ENCODE measurements at regions not wholly inside any gene's neighbourhood (a gene's known extent, or its start where the extent isn't known, plus 50 kb on each side); places are given as distances from the start of the nearest gene placed in this dataset.

DNA sequence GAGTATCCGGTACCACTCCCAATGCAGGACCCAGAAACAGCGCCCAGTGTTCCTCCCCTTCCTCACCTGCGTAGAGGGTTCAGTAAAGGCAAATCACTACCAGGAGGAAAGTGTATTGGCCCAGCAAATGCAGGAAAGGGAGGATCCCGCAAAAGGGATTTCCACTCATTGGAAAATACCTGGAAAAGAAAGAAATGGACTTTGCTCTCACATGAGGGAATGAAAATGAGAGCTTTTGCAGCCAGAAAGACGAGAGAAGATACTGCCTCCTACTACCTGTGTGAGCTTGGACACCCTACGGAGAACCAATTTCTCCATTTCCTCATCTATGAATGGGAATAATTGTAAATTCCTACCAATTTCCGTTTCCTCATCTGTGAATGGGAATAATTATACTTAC, 184.1 kb upstream of the PPARGC1A start:
- no peak overlapping the region for H3K9ac ChIP-seq (replicated peaks in 1 of 4; ENCODE audit: extremely low read depth in 1 of 4, low read depth in 3 of 4, low read length in 3 of 4)
- H2AFZ ChIP-seq (ENCODE audit: low read length), result no peak overlapping the region
- H3K79me1 ChIP-seq (ENCODE audit: low read depth, low read length), result no peaks in the 10 kb centered on the region
- H2BK120ac ChIP-seq (replicated peaks; ENCODE audit: low read depth, low read length), result no peak overlapping the region
- no peak for TF ChIP-seq JUND (IDR thresholded peaks at IDR 0.05; ENCODE audit: low read length)
- TF ChIP-seq KDM1A (IDR thresholded peaks at IDR 0.05; ENCODE audit: borderline replicate concordance, low read length), result no peak
- TF ChIP-seq, protein P1, sequence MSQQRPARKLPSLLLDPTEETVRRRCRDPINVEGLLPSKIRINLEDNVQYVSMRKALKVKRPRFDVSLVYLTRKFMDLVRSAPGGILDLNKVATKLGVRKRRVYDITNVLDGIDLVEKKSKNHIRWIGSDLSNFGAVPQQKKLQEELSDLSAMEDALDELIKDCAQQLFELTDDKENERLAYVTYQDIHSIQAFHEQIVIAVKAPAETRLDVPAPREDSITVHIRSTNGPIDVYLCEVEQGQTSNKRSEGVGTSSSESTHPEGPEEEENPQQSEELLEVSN (IDR thresholded peaks at IDR 0.05), result no peak
- TF ChIP-seq TAF7 (optimal IDR thresholded peaks at IDR 0.05; ENCODE audit: borderline replicate concordance, low read depth, low read length), result no peak
- no peak for TF ChIP-seq BCL11A (IDR thresholded peaks at IDR 0.05; ENCODE audit: low read depth in 2 of 2, low read length in 2 of 2)
- TF ChIP-seq CBX8 (IDR thresholded peaks at IDR 0.05; ENCODE audit: borderline replicate concordance, low read depth, low read length), result no peak
- TF ChIP-seq TBP (IDR thresholded peaks at IDR 0.05; ENCODE audit: low read depth, low read length), result no peak
- TF ChIP-seq CEBPB (IDR thresholded peaks at IDR 0.05; ENCODE audit: low read depth, low read length), result no peak
- TF ChIP-seq YY1 (IDR thresholded peaks at IDR 0.05; ENCODE audit: low read depth, low read length), result no peak
- TF ChIP-seq CTBP2 (IDR thresholded peaks at IDR 0.05; ENCODE audit: borderline replicate concordance, insufficient read depth, insufficient read length, low read length), result no peak
- TF ChIP-seq SIN3A (conservative IDR thresholded peaks at IDR 0.05 in 1 of 2, IDR thresholded peaks at IDR 0.05 in 1 of 2; ENCODE audit: low read depth in 1 of 2, low read length in 2 of 2), result no peak
- no peak for TF ChIP-seq FOSL1 (IDR thresholded peaks at IDR 0.05; ENCODE audit: insufficient read depth, low read depth, low read length)
- no peak for TF ChIP-seq ZNF274 (IDR thresholded peaks at IDR 0.05; ENCODE audit: borderline replicate concordance, extremely low read depth, low read length)
- no peaks in the 10 kb centered on the region for H4K20me1 ChIP-seq (replicated peaks in 1 of 2; ENCODE audit: control insufficient read depth in 1 of 2, insufficient read depth in 2 of 2, low read length in 2 of 2)
- no peaks in the 10 kb centered on the region for H3K36me3 ChIP-seq (ENCODE audit: control insufficient read depth in 2 of 4, insufficient read depth in 4 of 4, low read length in 3 of 4)
- no peak overlapping the region for H3K4me3 ChIP-seq (ENCODE audit: extremely low read depth in 1 of 4, insufficient read depth in 2 of 4, low read depth in 3 of 4, low read length in 4 of 4)
- no peak overlapping the region for H2BK20ac ChIP-seq (ENCODE audit: low read length)
- H4K91ac ChIP-seq (replicated peaks; ENCODE audit: insufficient read length, low read length), result no peak overlapping the region
- H3K18ac ChIP-seq (ENCODE audit: extremely low read depth, low read length), result no peak overlapping the region
- no peaks in the 10 kb centered on the region; the same call in 1 of the 2 replicates for H3K23me2 ChIP-seq (ENCODE audit: low read depth, low read length)
- H3K27me3 ChIP-seq (replicated peaks in 1 of 4; ENCODE audit: control insufficient read depth in 3 of 4, extremely low read depth in 1 of 4, insufficient read depth in 3 of 4, low read length in 3 of 4), result no peaks in the 10 kb centered on the region; a peak in 1 of 7 replicates
- no peak overlapping the region for H3K4ac ChIP-seq (replicated peaks; ENCODE audit: insufficient read length, low read depth, low read length)
- H3K56ac ChIP-seq (replicated peaks; ENCODE audit: insufficient read length, low read depth, low read length), result no peak overlapping the region
- H4K5ac ChIP-seq (ENCODE audit: insufficient read length, low read depth, low read length), result no peak overlapping the region
- 91% methylated on average over 7 of the region's 7 CpGs; no CpG with 5 or more reads in 1 of the 2 experiments for WGBS, 2 experiments (ENCODE audit: extremely low coverage in 1 of 2, insufficient coverage in 1 of 2, insufficient read length in 1 of 2, insufficient replicate concordance in 2 of 2, low coverage in 1 of 2, low lambda C conversion rate in 2 of 2, missing lambda C conversion rate in 1 of 2)
- H3K4me2 ChIP-seq (ENCODE audit: insufficient read depth in 1 of 2, low read depth in 2 of 2, low read length in 2 of 2), result no peak overlapping the region
- no peak for DNase-seq (ENCODE audit: low read depth in 1 of 2, low spot score in 2 of 2)
- ChIA-PET CTCF (ENCODE audit: partially characterized antibody) (interaction anchor here (0.7 to 1.2 kb wide), 4 partner anchors 8 to 16 kb away, joined by 3 to 4 read pairs (median 4); no protein-coding TSS in a partner anchor), POLR2A (ENCODE audit: partially characterized antibody) (no interaction called here)
- no peaks in the 10 kb centered on the region for H3K9me3 ChIP-seq (ENCODE audit: insufficient read depth in 2 of 2, low read depth in 1 of 2, low read length in 1 of 2)
- no peak overlapping the region for H3K14ac ChIP-seq (ENCODE audit: insufficient read length)
- H2BK5ac ChIP-seq (ENCODE audit: low read depth, low read length), result no peak overlapping the region
- no peak for FAIRE-seq
- H3K27ac ChIP-seq (ENCODE audit: low read depth, low read length), result no peak overlapping the region
- no peak overlapping the region for H2BK12ac ChIP-seq (ENCODE audit: low read depth, low read length)
- H2AK5ac ChIP-seq (ENCODE audit: low read depth, low read length), result no peak overlapping the region
- H2BK15ac ChIP-seq (ENCODE audit: low read length), result 0 out of 2 replicates have a peak overlapping the region, but pooled peaks have one; percentile 12
- no peaks in the 10 kb centered on the region for H3K79me2 ChIP-seq (ENCODE audit: control insufficient read depth in 1 of 2, insufficient read depth in 2 of 2, low read length in 2 of 2)
- 0 out of 2 replicates have a peak overlapping the region, but pooled peaks have one; percentile 12 for H4K8ac ChIP-seq (ENCODE audit: extremely low read depth, insufficient read depth, low read length)
- H3K4me1 ChIP-seq (replicated peaks in 1 of 4; ENCODE audit: control insufficient read depth in 3 of 4, insufficient read depth in 4 of 4, low read length in 3 of 4), result no peaks in the 10 kb centered on the region
- no peak overlapping the region for H3K23ac ChIP-seq (ENCODE audit: insufficient read length)
